ENCODE measurements at regions not wholly inside any gene's neighbourhood (a gene's known extent, or its start where the extent isn't known, plus 50 kb on each side); places are given as distances from the start of the nearest gene placed in this dataset.

DNA sequence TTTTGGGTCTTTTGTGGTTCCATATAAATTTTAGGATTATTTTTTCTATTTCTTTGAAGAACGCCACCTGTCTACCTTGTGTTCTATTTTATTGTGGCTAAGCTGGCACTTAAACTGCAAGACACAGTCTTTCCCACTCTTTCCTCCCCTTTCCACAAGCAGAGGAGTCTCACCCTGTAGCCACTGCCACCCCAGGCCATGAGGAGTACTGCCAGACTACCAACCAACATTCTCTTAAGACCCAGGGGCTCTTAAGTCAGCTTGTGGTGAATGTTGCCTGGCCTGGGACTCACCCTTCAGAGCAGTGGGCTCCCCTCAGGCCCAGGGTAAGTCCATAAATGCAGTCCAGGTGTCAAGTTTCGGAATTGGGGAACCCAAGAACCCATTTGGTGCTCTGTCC is 58.0 kb upstream of the FMR1 start:
- TF ChIP-seq CTCF (conservative IDR thresholded peaks at IDR 0.05; ENCODE audit: control insufficient read depth, insufficient read depth, low read depth, low read length), result no peak

DNA sequence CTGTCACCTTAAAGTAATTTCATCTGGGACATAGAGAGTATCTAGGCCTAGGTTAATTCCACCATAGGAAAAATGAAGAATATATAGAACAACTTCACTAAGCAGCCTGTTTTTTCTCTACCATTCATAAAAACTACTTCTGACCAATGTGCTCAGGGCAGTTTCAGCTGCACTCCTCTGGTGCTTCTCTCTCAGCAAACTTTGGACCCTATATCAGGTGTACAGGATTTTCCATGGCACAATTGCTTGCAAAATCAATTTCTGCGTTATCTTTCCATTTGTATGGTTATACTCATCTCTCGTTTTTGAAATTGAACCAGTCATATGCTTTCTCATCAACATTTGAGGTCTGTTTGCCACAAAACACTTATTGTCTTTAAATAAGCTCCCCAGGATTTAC is 52.1 kb upstream of the FMR1 start:
- no peak for DNase-seq (ENCODE audit: low read depth)
- no peak overlapping the region for H3K4me3 ChIP-seq (ENCODE audit: control insufficient read depth, low read depth, low read length)
- no peak for TF ChIP-seq CTCF (conservative IDR thresholded peaks at IDR 0.05; ENCODE audit: control insufficient read depth, insufficient read depth, low read depth, low read length)

More for the DNA sequence above, 58.0 kb upstream of the FMR1 start:
- DNase-seq (ENCODE audit: low read depth), result no peak
- H3K4me3 ChIP-seq (ENCODE audit: control insufficient read depth, low read depth, low read length), result no peak overlapping the region

All from fibroblast of mammary gland (primary cell).